ENCODE measurements at regions not wholly inside any gene's neighbourhood (a gene's known extent, or its start where the extent isn't known, plus 50 kb on each side); places are given as distances from the start of the nearest gene placed in this dataset.

- no peaks in the 10 kb centered on the region; the same call in 1 of the 2 replicates for H3K9me2 ChIP-seq (ENCODE audit: insufficient read depth)
- H3K9me3 ChIP-seq (ENCODE audit: insufficient read depth, low read depth), result no peaks in the 10 kb centered on the region
- H3K36me3 ChIP-seq (ENCODE audit: low read depth), result no peaks in the 10 kb centered on the region
- H3K4me1 ChIP-seq (replicated peaks; ENCODE audit: insufficient read depth), result no peaks in the 10 kb centered on the region
- intact Hi-C loops (cut with micrococcal nuclease; ENCODE audit: unreplicated experiment), result no loop called here
- H3K27ac ChIP-seq, result no peak overlapping the region
- no peak overlapping the region for H2AFZ ChIP-seq
- no peak overlapping the region for H3K4me3 ChIP-seq
- POLR2A ChIA-PET (ENCODE audit: unreplicated experiment), result no interaction called here
- H3K27me3 ChIP-seq (ENCODE audit: insufficient read depth, low read depth), result no peaks in the 10 kb centered on the region
- H3K79me2 ChIP-seq (ENCODE audit: low read depth), result no peaks in the 10 kb centered on the region
- no peak for DNase-seq
- H3K4me2 ChIP-seq, result no peak overlapping the region
- H4K20me1 ChIP-seq (ENCODE audit: insufficient read depth), result no peaks in the 10 kb centered on the region
- CTCF ChIA-PET, result no interaction called here
- H3F3A ChIP-seq (ENCODE audit: insufficient read depth, low read depth), result no peaks in the 10 kb centered on the region
- no TSS peak for BruUV-seq (replicated peaks)
- TF ChIP-seq CTCF (conservative IDR thresholded peaks at IDR 0.05) (no peak), EZH2 (IDR thresholded peaks at IDR 0.05; ENCODE audit: low read depth) (no peak)
Measured at GRCh38 chr9:104269374-104269773, 175.3 kb downstream of the SMC2 start.

- intact Hi-C loops (cut with micrococcal nuclease; ENCODE audit: unreplicated experiment), result no loop called here
- BruUV-seq (replicated peaks), result no TSS peak
Measured at GRCh38 chr9:104269996-104270963, 176.2 kb downstream of the SMC2 start.

GRCh38 chr9:104276709-104277245 is 182.7 kb downstream of the SMC2 start:
- Histone ChIP-seq H3K4me1 (replicated peaks; ENCODE audit: insufficient read depth) (no peaks in the 10 kb centered on the region), H2AFZ (no peak overlapping the region), H4K20me1 (ENCODE audit: insufficient read depth) (no peaks in the 10 kb centered on the region), H3K36me3 (ENCODE audit: low read depth) (no peaks in the 10 kb centered on the region), H3F3A (ENCODE audit: insufficient read depth, low read depth) (no peaks in the 10 kb centered on the region), H3K27ac (no peak overlapping the region), H3K79me2 (ENCODE audit: low read depth) (no peaks in the 10 kb centered on the region), H3K4me2 (no peak overlapping the region), H3K9me2 (ENCODE audit: insufficient read depth) (no peaks in the 10 kb centered on the region; the same call in 1 of the 2 replicates), H3K4me3 (no peak overlapping the region), H3K27me3 (ENCODE audit: insufficient read depth, low read depth) (no peaks in the 10 kb centered on the region), H3K9me3 (ENCODE audit: insufficient read depth, low read depth) (no peaks in the 10 kb centered on the region)
- no peak for DNase-seq
- intact Hi-C loops (cut with micrococcal nuclease; ENCODE audit: unreplicated experiment), result no loop called here
- ChIA-PET CTCF (no interaction called here), POLR2A (ENCODE audit: unreplicated experiment) (no interaction called here)
- no peak for TF ChIP-seq CTCF (conservative IDR thresholded peaks at IDR 0.05)
- no peak for TF ChIP-seq EZH2 (IDR thresholded peaks at IDR 0.05; ENCODE audit: low read depth)
- no TSS peak for BruUV-seq (replicated peaks)

More at GRCh38 chr9:104269996-104270963, 176.2 kb downstream of the SMC2 start:
- CTCF ChIA-PET, result no interaction called here
- H3K79me2 ChIP-seq (ENCODE audit: low read depth), result no peaks in the 10 kb centered on the region
- no peaks in the 10 kb centered on the region; the same call in 1 of the 2 replicates for H3K9me2 ChIP-seq (ENCODE audit: insufficient read depth)
- H3K4me1 ChIP-seq (replicated peaks; ENCODE audit: insufficient read depth), result no peaks in the 10 kb centered on the region
- H3F3A ChIP-seq (ENCODE audit: insufficient read depth, low read depth), result no peaks in the 10 kb centered on the region
- no peak for DNase-seq
- TF ChIP-seq CTCF (conservative IDR thresholded peaks at IDR 0.05) (no peak), EZH2 (IDR thresholded peaks at IDR 0.05; ENCODE audit: low read depth) (no peak)
- no peak overlapping the region for H3K4me3 ChIP-seq
- POLR2A ChIA-PET (ENCODE audit: unreplicated experiment), result no interaction called here
- H2AFZ ChIP-seq, result no peak overlapping the region
- H3K36me3 ChIP-seq (ENCODE audit: low read depth), result no peaks in the 10 kb centered on the region
- H3K4me2 ChIP-seq, result no peak overlapping the region
- no peaks in the 10 kb centered on the region for H4K20me1 ChIP-seq (ENCODE audit: insufficient read depth)
- H3K9me3 ChIP-seq (ENCODE audit: insufficient read depth, low read depth), result no peaks in the 10 kb centered on the region
- H3K27ac ChIP-seq, result no peak overlapping the region
- no peaks in the 10 kb centered on the region for H3K27me3 ChIP-seq (ENCODE audit: insufficient read depth, low read depth)

Data from PC-9 (cell line).